OCI-LY1 (cell line): ENCODE measurements at regions not wholly inside any gene's neighbourhood (a gene's known extent, or its start where the extent isn't known, plus 50 kb on each side); places are given as distances from the start of the nearest gene placed in this dataset.

ENCODE experiments used
- H2AFZ ChIP-seq: fragments of 200-600 bp; sonication (generic), shearing (Covaris generic); 2 replicates; pipeline ENCODE4 v1.6.0; 2014; ENCODE audit warnings: antibody characterized with exemption, mild to moderate bottlenecking, low read length
- H3F3A ChIP-seq: fragments of 200-600 bp; sonication (generic), shearing (Covaris generic); 2 replicates; pipeline ENCODE4 v1.6.0; 2014; ENCODE audit warnings: mild to moderate bottlenecking, antibody characterized with exemption, low read length, moderate library complexity; ENCODE audit not compliant: insufficient read depth
- H3K27ac ChIP-seq: fragments of 200-600 bp; sonication (generic); 2 replicates; pipeline ENCODE4 v1.5.1; 2014; ENCODE audit warnings: low read length, mixed run types, mild to moderate bottlenecking, low read depth; ENCODE audit not compliant: poor library complexity, severe bottlenecking
- H3K27me3 ChIP-seq: fragments of 200-600 bp; sonication (generic); 2 replicates; pipeline ENCODE4 v1.6.0; 2014; ENCODE audit warnings: antibody characterized with exemption, mild to moderate bottlenecking, low read length, moderate library complexity; ENCODE audit not compliant: insufficient read depth
- H3K36me3 ChIP-seq: fragments of 200-600 bp; sonication (generic); 2 replicates; pipeline ENCODE4 v1.6.1; 2014; ENCODE audit warnings: mild to moderate bottlenecking, antibody characterized with exemption, low read length, moderate library complexity, mixed read lengths; ENCODE audit not compliant: insufficient read depth
- H3K4me1 ChIP-seq: fragments of 200-600 bp; sonication (generic); 2 replicates; pipeline ENCODE4 v1.5.1; 2014; ENCODE audit warnings: mild to moderate bottlenecking, low read length, moderate library complexity; ENCODE audit not compliant: insufficient read depth, severe bottlenecking
- H3K4me2 ChIP-seq: fragments of 200-600 bp; sonication (generic), shearing (Covaris generic); 2 replicates; pipeline ENCODE4 v1.6.1; 2014; ENCODE audit warnings: low read length
- H3K4me3 ChIP-seq: fragments of 200-600 bp; sonication (generic); 2 replicates; pipeline ENCODE4 v1.5.1; 2014; ENCODE audit warnings: low read length, low read depth, mild to moderate bottlenecking, mixed read lengths; ENCODE audit not compliant: poor library complexity, severe bottlenecking
- H3K79me2 ChIP-seq: fragments of 200-600 bp; shearing (Covaris generic); 2 replicates; pipeline ENCODE4 v1.6.1; 2016; ENCODE audit warnings: mixed run types, low read length, mixed read lengths; ENCODE audit not compliant: insufficient read depth
- H3K9ac ChIP-seq: fragments of 200-600 bp; sonication (generic), shearing (Covaris generic); 2 replicates; pipeline ENCODE4 v1.6.1; 2014; ENCODE audit warnings: mild to moderate bottlenecking, low read length, mixed read lengths
- H3K9me2 ChIP-seq: fragments of 200-600 bp; sonication (generic), shearing (Covaris generic); 2 replicates; pipeline ENCODE4 v1.6.1; 2014; ENCODE audit warnings: low read depth, mild to moderate bottlenecking, low read length, mixed read lengths
- H3K9me3 ChIP-seq: fragments of 200-600 bp; shearing (Covaris generic); 2 replicates; pipeline ENCODE4 v1.6.1; 2014; ENCODE audit warnings: low read length, mixed read lengths
- H4K20me1 ChIP-seq: fragments of 200-600 bp; sonication (generic), shearing (Covaris generic); 2 replicates; pipeline ENCODE4 v1.6.0; 2016; ENCODE audit warnings: mild to moderate bottlenecking, low read length; ENCODE audit not compliant: insufficient read depth
- CTCF ChIP-seq: fragments of 200-600 bp; sonication (generic), shearing (Covaris generic); IDR thresholded peaks from 2 replicates; pipeline ENCODE4 v1.5.1; 2017; ENCODE audit warnings: mild to moderate bottlenecking, antibody characterized with exemption, low read length, moderate library complexity, mixed read lengths
- EZH2 ChIP-seq: fragments of 200-600 bp; sonication (generic), shearing (Covaris generic); IDR thresholded peaks from 2 replicates; pipeline ENCODE4 v1.8.0; 2017; ENCODE audit warnings: borderline replicate concordance, mixed run types, mild to moderate bottlenecking, antibody characterized with exemption, low read length, moderate library complexity, mixed read lengths

GRCh38 chrX:1788300-1788911 is 173.5 kb downstream of the ASMT start:
- H3K9me3 ChIP-seq, result no peaks in the 10 kb centered on the region
- TF ChIP-seq EZH2 (no peak), CTCF (no peak)
- no peak overlapping the region for H3K27ac ChIP-seq
- no peak overlapping the region for H3K4me3 ChIP-seq
- H3K9ac ChIP-seq, result no peak overlapping the region
- H4K20me1 ChIP-seq, result no peaks in the 10 kb centered on the region
- H3K9me2 ChIP-seq, result no peaks in the 10 kb centered on the region
- no peaks in the 10 kb centered on the region for H3F3A ChIP-seq
- H3K4me1 ChIP-seq, result no peaks in the 10 kb centered on the region
- no peak overlapping the region for H3K4me2 ChIP-seq
- H2AFZ ChIP-seq, result no peak overlapping the region
- no peaks in the 10 kb centered on the region for H3K79me2 ChIP-seq
- H3K36me3 ChIP-seq, result no peaks in the 10 kb centered on the region
- H3K27me3 ChIP-seq, result no peaks in the 10 kb centered on the region

- H3K4me2 ChIP-seq, result no peak overlapping the region
- no peak overlapping the region for H3K4me3 ChIP-seq
- H3K9me2 ChIP-seq, result no peaks in the 10 kb centered on the region
- H3K27me3 ChIP-seq, result no peaks in the 10 kb centered on the region
- H3K9me3 ChIP-seq, result no peaks in the 10 kb centered on the region
- H3K4me1 ChIP-seq, result no peaks in the 10 kb centered on the region
- no peaks in the 10 kb centered on the region for H3K79me2 ChIP-seq
- H3F3A ChIP-seq, result no peaks in the 10 kb centered on the region
- TF ChIP-seq EZH2 (no peak), CTCF (no peak)
- no peaks in the 10 kb centered on the region for H3K36me3 ChIP-seq
- no peaks in the 10 kb centered on the region for H4K20me1 ChIP-seq
- no peak overlapping the region for H3K27ac ChIP-seq
- no peak overlapping the region for H2AFZ ChIP-seq
- H3K9ac ChIP-seq, result no peak overlapping the region
Observed at GRCh38 chrX:1792636-1793035, 177.8 kb downstream of the ASMT start.

- Histone ChIP-seq H3K9me2 (no peaks in the 10 kb centered on the region), H3K27me3 (no peaks in the 10 kb centered on the region), H3K4me3 (no peak overlapping the region), H3K4me2 (no peak overlapping the region), H2AFZ (no peak overlapping the region), H3K4me1 (no peaks in the 10 kb centered on the region), H3K36me3 (no peaks in the 10 kb centered on the region), H3K9me3 (no peaks in the 10 kb centered on the region), H4K20me1 (no peaks in the 10 kb centered on the region), H3F3A (no peaks in the 10 kb centered on the region), H3K9ac (no peak overlapping the region), H3K27ac (no peak overlapping the region), H3K79me2 (no peaks in the 10 kb centered on the region)
- TF ChIP-seq CTCF (no peak), EZH2 (no peak)
Observed at GRCh38 chrX:1794586-1794985, 179.7 kb downstream of the ASMT start.
